HT-29 (cell line): ENCODE measurements at regions not wholly inside any gene's neighbourhood (a gene's known extent, or its start where the extent isn't known, plus 50 kb on each side); places are given as distances from the start of the nearest gene placed in this dataset.

ENCODE experiments used
- DNase-seq: peaks from one replicate; pipeline ENCODE4 v3.0.0-alpha.2; 2015; ENCODE audit warnings: low spot score

DNA sequence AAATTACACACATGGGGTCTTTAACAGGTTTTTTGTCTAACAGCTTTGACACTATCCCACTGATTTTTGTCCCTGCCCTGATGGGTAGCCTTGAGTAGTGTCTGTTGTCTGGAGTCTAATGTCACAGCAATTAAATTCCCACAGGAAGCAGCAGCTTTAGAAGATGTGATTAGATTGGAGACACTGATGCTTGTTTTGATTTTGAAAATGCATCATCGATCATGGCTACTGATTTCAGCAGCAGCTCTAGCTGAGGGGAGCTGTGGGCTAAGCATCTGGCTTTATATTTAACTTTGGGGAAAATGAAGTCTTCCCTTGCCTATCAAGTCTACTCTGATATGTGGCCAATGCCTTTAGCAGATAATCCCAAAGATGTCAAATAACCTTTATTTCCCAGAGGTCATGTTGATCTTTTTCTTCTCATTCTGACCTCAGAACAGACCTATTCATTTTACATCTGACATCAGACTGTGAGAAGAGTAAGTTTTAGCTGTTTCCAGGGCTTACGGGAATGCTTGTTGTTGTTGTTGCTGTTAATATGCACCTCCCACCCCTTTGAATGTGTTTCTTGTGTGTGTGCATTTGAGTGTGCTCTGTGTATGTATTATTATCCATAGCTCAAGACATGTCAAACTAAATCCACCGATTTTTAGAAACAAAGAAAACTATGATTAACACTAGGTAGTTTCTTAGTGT is 704.9 kb upstream of the NUDT12 start:
- no peak for DNase-seq

DNA sequence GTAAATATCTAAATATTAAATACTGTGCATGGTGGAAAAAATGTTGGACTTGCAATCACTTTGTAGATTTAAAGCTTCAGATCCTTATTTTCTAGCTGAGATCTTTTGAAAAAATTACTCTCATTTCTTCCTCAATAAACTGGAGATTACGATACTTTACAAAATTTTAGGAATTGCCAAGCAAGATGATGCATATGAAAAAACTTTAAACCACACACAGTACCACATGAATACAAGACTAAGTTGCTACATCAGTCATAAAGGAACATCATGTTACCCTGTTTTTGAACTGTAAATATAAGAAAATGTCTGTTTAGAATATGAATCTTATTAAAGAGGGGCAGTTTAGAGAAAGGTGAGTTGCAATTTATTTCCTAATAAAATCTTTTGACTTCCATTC is 703.6 kb upstream of the NUDT12 start:
- DNase-seq: no peak

GRCh38 chr5:104265531-104266140 is 703.0 kb upstream of the NUDT12 start:
- no peak for DNase-seq

- DNase-seq: no peak
Measured at GRCh38 chr5:104247260-104247659, 684.7 kb upstream of the NUDT12 start.

DNA sequence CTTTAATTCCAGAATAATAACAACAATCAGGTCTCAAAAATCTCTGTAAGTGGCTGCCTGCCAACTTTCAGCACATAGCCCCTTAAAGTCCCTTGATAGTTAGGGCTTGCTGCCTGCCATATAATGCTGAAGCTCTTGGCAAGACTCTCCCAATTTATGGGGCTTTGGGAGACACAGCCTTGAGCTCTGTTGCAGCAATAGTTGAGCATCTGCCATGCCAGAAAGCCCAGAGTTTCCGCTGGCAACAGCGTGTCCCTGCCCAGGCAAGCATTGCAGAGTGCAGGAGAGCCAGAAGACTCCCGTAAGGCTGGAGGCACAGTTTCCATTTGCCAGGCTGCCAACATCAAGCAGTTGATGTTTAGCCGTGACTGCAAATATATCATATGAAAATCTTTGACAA is 678.5 kb upstream of the NUDT12 start:
- DNase-seq: no peak

- DNase-seq: no peak
Measured at GRCh38 chr5:104237586-104237985, 675.0 kb upstream of the NUDT12 start.

DNA sequence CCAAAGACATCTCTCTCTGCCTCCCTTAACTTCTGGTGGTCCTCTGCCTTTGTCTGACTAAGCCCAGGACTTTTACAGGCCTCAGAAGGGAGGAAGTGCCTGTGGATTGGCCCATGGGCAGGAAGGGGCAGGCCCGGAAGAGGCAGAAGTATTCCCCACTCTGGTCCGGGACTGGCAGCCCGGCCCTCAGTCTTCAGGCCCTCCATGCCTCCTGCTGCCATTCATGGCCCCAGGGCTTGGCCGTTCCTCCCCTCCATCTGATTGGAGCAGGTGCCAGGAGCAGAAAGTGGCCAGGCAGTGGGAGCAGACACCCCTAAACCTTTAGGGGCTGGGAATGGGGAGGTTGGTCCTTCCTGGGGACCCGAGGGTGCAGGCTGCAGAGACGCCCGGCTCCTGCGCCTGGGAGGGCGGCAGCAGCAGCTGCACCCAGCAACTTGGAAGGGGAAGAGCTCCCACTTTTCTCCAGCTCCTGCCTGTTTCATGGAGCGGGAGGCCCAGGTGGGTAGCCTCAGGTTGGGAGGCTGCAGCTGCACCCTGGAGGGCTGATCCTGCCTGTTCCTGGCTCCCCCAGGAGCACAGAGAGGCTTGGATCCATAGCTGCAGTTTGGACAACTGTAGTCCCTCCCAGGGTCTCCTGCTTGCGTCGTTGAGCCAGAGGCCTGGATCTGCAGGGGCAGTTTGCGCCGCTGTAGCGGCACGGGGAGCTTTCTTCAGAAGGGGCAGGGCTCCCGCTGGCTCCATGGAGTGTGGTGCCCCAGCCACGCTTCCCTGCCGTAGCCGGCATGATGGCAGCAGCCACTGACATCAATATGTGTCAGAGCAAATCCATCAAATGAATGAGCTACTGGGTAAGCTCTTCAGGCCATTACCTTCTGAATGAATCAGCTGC is 661.5 kb upstream of the NUDT12 start:
- no peak for DNase-seq

- no peak for DNase-seq
Measured at GRCh38 chr5:104218200-104218599, 655.6 kb upstream of the NUDT12 start.

GRCh38 chr5:104213216-104213615 is 650.6 kb upstream of the NUDT12 start:
- DNase-seq: no peak

DNA sequence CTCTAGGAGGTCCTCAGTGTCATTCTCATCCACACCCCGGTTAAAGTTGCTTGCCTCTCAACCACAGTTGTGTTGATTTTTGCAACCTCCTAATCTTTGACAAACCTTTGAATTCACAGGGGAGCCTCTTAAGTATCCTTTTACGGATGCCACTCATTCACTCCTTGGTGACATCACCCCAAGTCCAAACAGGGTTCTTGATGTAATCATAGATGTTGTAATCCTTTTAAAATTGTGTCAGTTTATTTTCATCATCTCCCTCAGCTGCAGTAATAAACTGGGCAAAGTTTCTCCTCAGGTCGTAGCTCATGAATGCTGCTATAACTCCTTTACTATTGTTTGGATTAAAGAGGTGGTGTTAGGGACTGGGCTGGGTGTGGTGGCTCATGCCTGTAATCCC is 637.2 kb upstream of the NUDT12 start:
- no peak for DNase-seq

- DNase-seq: no peak
Measured at GRCh38 chr5:104198156-104198555, 635.6 kb upstream of the NUDT12 start.

DNA sequence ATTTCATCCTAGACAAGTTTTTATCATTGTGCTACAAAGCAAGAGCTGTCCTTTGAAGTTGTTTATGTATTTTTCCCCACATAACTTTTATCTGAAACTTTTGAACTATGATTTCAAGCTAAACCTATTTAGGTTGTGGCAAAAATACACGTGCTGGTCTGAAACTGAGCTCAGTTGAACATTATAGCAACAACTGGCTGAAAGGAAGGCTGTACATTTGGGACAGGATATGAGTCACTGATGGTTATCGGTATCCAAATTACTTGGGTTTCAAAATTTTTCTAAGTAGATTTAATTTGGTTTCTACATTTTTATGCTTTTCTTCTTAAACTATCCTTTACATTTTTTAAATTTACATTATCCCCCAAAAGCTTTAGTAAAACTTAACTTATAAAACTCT is 627.3 kb upstream of the NUDT12 start:
- DNase-seq: peak; percentile 15

DNA sequence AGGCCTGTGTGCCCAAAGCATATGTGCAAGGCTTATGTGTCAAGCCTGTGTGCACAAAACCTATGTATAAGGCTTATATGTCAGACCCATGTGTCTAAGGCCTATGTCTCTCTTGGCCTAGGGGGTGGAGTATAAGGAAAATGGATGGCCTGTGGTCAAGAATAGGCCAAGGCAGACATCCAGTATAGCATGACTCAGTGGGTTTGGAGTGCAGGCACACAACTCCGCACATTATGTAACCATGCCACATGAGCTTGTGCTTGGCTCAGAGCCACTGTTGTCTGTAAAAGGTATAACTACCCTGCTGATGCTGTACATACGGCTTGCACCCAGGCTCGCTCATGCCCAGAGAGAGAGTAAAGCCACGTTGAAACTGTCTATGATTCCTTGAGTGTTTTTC is 626.4 kb upstream of the NUDT12 start:
- DNase-seq: no peak

DNA sequence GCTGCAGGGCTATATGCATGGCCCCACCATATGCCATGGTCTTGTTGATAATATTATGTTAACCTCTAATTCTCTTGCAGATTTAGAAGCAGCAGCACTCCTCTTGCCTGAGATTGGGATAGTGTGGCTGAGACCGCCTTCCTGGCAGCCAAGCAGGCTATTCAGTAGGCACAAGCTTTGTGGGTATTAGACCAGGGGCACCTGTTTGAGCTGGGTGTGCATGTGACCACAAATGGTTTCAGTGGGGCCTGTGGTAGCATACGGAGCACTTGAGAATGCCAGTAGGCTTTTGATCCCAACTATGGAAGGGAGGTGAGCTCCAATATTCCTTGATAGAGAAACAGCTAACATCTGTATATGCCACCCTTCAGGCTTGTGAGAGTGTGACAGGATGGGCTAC is 625.1 kb upstream of the NUDT12 start:
- DNase-seq: no peak

- DNase-seq: no peak
Measured at GRCh38 chr5:104186510-104186909, 623.9 kb upstream of the NUDT12 start.

- no peak for DNase-seq
Measured at GRCh38 chr5:104186100-104186499, 623.5 kb upstream of the NUDT12 start.

DNA sequence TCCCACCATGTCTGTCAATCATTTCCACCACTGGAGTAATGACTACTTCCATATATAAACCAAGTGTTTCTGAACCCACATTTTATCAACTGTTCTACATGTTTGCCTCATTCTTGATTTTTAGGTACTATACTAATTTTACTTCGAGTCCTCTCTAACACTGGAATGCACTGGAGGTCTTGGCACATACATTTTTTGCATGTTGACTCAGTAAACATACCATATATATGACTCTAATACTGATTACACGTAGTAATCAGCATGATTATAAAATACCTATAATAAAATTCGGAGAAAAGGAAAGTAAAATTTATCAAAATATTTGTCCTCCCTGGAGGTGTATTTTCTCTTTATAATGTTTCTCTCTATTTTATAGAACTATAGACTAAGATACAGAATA is 621.7 kb upstream of the NUDT12 start:
- no peak for DNase-seq

DNA sequence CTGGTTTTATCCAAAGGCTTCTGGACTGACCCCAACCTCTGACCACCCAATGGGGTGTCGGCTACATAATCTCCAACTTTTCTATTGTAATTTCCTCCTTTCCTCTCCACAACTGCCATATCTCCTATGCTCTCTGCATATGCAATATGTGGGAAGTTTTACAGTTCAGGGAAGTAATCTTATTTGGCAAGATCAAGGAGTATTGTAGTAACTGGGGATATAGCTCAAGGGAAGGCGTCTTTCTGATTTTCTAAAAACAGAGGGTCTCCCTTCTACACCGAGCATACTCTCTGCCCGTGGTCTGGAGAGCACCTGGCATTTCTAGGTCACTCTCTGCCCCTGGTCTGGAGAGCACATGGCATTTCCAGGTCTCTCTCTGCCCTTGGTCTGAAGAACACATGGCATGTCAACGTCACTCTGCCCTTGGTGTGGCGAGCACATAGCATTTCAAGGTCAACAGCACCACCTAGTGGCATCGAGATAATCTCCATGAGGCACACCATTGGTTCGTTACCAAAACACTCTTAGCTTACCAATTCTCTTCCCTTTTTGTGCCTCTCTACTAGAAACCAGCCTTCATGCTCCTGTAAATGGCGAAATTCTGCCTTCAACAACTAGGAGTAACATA is 616.4 kb upstream of the NUDT12 start:
- peak; percentile 91 for DNase-seq

DNA sequence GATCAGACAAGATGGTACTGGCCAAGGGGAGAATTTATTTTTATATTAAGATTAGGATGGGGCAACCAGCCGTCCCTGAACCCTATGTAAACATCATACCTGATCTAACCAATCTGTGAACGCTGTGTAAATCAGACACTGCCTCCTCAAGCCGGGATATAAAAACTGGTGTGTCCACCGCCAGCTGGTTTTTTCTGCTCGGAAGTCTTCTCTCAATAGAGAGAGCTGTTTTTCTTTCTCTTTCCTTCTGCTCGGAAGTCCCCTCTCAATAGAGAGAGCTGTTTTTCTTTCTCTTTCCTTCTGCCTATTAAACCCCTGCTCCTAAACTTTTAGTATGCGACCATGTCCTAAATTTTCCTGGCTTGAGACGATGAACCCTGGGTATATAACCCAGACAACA is 615.5 kb upstream of the NUDT12 start:
- no peak for DNase-seq

- no peak for DNase-seq
Measured at GRCh38 chr5:104177651-104178050, 615.1 kb upstream of the NUDT12 start.

- DNase-seq: no peak
Measured at GRCh38 chr5:104172976-104173375, 610.4 kb upstream of the NUDT12 start.
